GM23338 (cell line): ENCODE measurements at regions not wholly inside any gene's neighbourhood (a gene's known extent, or its start where the extent isn't known, plus 50 kb on each side); places are given as distances from the start of the nearest gene placed in this dataset.

Experiments used
- ATAC-seq: fragments of 200-7000 bp; cut with Tn5 transposase; 3 replicates; pipeline ENCODE4 v1.9.1; 2020
- DNase-seq: peaks from one replicate; pipeline ENCODE4 v3.0.0-alpha.2; 2015; ENCODE audit warnings: low spot score
- H2AFZ ChIP-seq: fragments of 200-600 bp; sonication (generic); 2 replicates; pipeline ENCODE4 v1.8.0; 2016; ENCODE audit warnings: antibody characterized with exemption, mild to moderate bottlenecking, moderate library complexity
- H3F3A ChIP-seq: fragments of 200-600 bp; sonication (generic); replicated peaks from 2 replicates; pipeline ENCODE4 v1.8.0; 2017; ENCODE audit warnings: antibody characterized with exemption, mixed run types, low read depth
- H3K27ac ChIP-seq: fragments of 200-600 bp; sonication (generic); 2 replicates; pipeline ENCODE4 v1.6.1; 2016; ENCODE audit warnings: low read depth
- H3K27me3 ChIP-seq: fragments of 200-600 bp; sonication (generic); 2 replicates; pipeline ENCODE4 v1.8.0; 2016; ENCODE audit warnings: mild to moderate bottlenecking, mixed run types, moderate library complexity; ENCODE audit not compliant: insufficient read depth
- H3K36me3 ChIP-seq: fragments of 200-600 bp; sonication (generic); 2 replicates; pipeline ENCODE4 v1.8.0; 2016; ENCODE audit warnings: mild to moderate bottlenecking; ENCODE audit not compliant: insufficient read depth
- H3K4me1 ChIP-seq: fragments of 200-600 bp; sonication (generic); 2 replicates; pipeline ENCODE4 v1.8.0; 2016; ENCODE audit warnings: mild to moderate bottlenecking, moderate library complexity; ENCODE audit not compliant: insufficient read depth
- H3K4me2 ChIP-seq: fragments of 200-600 bp; sonication (generic); 2 replicates; pipeline ENCODE4 v1.7.1; 2017; ENCODE audit warnings: mixed run types
- H3K4me3 ChIP-seq: fragments of 200-600 bp; sonication (generic); 2 replicates; pipeline ENCODE4 v1.6.1; 2016; ENCODE audit warnings: mixed run types
- H3K79me2 ChIP-seq: fragments of 200-600 bp; sonication (generic); replicated peaks from 2 replicates; pipeline ENCODE4 v1.8.0; 2017; ENCODE audit warnings: mild to moderate bottlenecking; ENCODE audit not compliant: insufficient read depth
- H3K9me2 ChIP-seq: fragments of 200-600 bp; sonication (generic); 2 replicates; pipeline ENCODE4 v1.8.0; 2017; ENCODE audit not compliant: insufficient read depth
- H4K20me1 ChIP-seq: fragments of 200-600 bp; sonication (generic); replicated peaks from 2 replicates; pipeline ENCODE4 v1.8.0; 2017; ENCODE audit warnings: mild to moderate bottlenecking; ENCODE audit not compliant: insufficient read depth
- H3K27ac Mint-ChIP-seq: 2 replicates; pipeline ENCODE4 v1.8.0; 2020; ENCODE audit warnings: inconsistent platforms, mild to moderate bottlenecking, moderate library complexity, mixed read lengths
- H3K27me3 Mint-ChIP-seq: 3 replicates; pipeline ENCODE4 v1.8.0; 2022; ENCODE audit warnings: low read depth, mild to moderate bottlenecking, moderate library complexity, mixed read lengths, inconsistent platforms; ENCODE audit not compliant: insufficient read depth, poor library complexity
- H3K36me3 Mint-ChIP-seq: 3 replicates; pipeline ENCODE4 v1.8.0; 2021; ENCODE audit warnings: low read depth, mild to moderate bottlenecking, inconsistent platforms, moderate library complexity, mixed read lengths
- H3K4me1 Mint-ChIP-seq: 3 replicates; pipeline ENCODE4 v1.8.0; 2020; ENCODE audit warnings: mild to moderate bottlenecking, inconsistent platforms, mixed read lengths
- H3K4me3 Mint-ChIP-seq: 3 replicates; pipeline ENCODE4 v1.8.0; 2021; ENCODE audit warnings: moderate library complexity, mild to moderate bottlenecking, inconsistent platforms, mixed read lengths
- H3K9me3 Mint-ChIP-seq: 3 replicates; pipeline ENCODE4 v1.8.0; 2020; ENCODE audit warnings: moderate library complexity, mild to moderate bottlenecking, inconsistent platforms, mixed read lengths
- CREB1 ChIP-seq: fragments of 250-450 bp; sonication (Bioruptor Pico); IDR thresholded peaks from 2 replicates; pipeline ENCODE4 v1.5.0; 2020; ENCODE audit warnings: low read depth, mild to moderate bottlenecking, moderate library complexity
- ETS1 ChIP-seq: IDR thresholded peaks from 2 replicates; pipeline ENCODE4 v1.6.1; 2016; ENCODE audit warnings: antibody characterized with exemption
- EZH2 ChIP-seq: fragments of 200-600 bp; sonication (generic); IDR thresholded peaks from one replicate; pipeline ENCODE4 v1.8.0; 2017; ENCODE audit warnings: antibody characterized with exemption, mild to moderate bottlenecking, low read depth; ENCODE audit not compliant: unreplicated experiment
- EZH2phosphoT487 ChIP-seq: fragments of 200-600 bp; sonication (generic); IDR thresholded peaks from one replicate; pipeline ENCODE4 v1.8.1; 2018; ENCODE audit warnings: antibody characterized with exemption; ENCODE audit not compliant: unreplicated experiment
- POLR2AphosphoS5 ChIP-seq: IDR thresholded peaks from 2 replicates; pipeline ENCODE4 v1.6.1; 2016; ENCODE audit warnings: antibody characterized with exemption, low read depth
- STAT1 ChIP-seq: IDR thresholded peaks from one replicate; pipeline ENCODE4 v1.6.1; 2016; ENCODE audit warnings: antibody characterized with exemption; ENCODE audit not compliant: unreplicated experiment
- ZNF114 ChIP-seq: fragments of 250-450 bp; sonication (Bioruptor Pico); IDR thresholded peaks from 2 replicates; pipeline ENCODE4 v1.5.0; 2020; ENCODE audit warnings: mild to moderate bottlenecking, moderate library complexity
- TF ChIP-seq, protein P1 (sequence below): fragments of 250-450 bp; sonication (Bioruptor Pico); IDR thresholded peaks from 2 replicates; pipeline ENCODE4 v1.5.0; 2020; ENCODE audit warnings: mild to moderate bottlenecking, moderate library complexity

DNA sequence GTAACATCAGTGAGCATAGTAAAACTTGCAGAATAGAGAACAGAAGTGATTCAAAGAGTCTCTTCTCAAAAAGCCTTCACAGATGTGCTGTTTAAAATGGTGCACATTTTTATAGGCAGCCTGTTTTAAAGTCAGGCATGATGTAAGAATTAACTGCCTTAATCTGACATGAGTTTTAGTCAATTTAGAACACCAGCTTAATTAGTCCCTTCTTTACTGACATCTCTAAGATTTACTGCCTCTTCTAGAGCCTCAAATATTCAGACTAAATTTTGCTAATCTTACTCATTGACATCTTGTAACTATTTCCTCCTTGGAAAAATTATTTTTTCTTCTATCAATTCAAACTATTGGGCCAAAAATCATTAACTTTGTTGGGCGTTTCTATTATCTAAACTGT, 782.5 kb downstream of the C12orf50 start (continued):
- TF ChIP-seq, protein P1, sequence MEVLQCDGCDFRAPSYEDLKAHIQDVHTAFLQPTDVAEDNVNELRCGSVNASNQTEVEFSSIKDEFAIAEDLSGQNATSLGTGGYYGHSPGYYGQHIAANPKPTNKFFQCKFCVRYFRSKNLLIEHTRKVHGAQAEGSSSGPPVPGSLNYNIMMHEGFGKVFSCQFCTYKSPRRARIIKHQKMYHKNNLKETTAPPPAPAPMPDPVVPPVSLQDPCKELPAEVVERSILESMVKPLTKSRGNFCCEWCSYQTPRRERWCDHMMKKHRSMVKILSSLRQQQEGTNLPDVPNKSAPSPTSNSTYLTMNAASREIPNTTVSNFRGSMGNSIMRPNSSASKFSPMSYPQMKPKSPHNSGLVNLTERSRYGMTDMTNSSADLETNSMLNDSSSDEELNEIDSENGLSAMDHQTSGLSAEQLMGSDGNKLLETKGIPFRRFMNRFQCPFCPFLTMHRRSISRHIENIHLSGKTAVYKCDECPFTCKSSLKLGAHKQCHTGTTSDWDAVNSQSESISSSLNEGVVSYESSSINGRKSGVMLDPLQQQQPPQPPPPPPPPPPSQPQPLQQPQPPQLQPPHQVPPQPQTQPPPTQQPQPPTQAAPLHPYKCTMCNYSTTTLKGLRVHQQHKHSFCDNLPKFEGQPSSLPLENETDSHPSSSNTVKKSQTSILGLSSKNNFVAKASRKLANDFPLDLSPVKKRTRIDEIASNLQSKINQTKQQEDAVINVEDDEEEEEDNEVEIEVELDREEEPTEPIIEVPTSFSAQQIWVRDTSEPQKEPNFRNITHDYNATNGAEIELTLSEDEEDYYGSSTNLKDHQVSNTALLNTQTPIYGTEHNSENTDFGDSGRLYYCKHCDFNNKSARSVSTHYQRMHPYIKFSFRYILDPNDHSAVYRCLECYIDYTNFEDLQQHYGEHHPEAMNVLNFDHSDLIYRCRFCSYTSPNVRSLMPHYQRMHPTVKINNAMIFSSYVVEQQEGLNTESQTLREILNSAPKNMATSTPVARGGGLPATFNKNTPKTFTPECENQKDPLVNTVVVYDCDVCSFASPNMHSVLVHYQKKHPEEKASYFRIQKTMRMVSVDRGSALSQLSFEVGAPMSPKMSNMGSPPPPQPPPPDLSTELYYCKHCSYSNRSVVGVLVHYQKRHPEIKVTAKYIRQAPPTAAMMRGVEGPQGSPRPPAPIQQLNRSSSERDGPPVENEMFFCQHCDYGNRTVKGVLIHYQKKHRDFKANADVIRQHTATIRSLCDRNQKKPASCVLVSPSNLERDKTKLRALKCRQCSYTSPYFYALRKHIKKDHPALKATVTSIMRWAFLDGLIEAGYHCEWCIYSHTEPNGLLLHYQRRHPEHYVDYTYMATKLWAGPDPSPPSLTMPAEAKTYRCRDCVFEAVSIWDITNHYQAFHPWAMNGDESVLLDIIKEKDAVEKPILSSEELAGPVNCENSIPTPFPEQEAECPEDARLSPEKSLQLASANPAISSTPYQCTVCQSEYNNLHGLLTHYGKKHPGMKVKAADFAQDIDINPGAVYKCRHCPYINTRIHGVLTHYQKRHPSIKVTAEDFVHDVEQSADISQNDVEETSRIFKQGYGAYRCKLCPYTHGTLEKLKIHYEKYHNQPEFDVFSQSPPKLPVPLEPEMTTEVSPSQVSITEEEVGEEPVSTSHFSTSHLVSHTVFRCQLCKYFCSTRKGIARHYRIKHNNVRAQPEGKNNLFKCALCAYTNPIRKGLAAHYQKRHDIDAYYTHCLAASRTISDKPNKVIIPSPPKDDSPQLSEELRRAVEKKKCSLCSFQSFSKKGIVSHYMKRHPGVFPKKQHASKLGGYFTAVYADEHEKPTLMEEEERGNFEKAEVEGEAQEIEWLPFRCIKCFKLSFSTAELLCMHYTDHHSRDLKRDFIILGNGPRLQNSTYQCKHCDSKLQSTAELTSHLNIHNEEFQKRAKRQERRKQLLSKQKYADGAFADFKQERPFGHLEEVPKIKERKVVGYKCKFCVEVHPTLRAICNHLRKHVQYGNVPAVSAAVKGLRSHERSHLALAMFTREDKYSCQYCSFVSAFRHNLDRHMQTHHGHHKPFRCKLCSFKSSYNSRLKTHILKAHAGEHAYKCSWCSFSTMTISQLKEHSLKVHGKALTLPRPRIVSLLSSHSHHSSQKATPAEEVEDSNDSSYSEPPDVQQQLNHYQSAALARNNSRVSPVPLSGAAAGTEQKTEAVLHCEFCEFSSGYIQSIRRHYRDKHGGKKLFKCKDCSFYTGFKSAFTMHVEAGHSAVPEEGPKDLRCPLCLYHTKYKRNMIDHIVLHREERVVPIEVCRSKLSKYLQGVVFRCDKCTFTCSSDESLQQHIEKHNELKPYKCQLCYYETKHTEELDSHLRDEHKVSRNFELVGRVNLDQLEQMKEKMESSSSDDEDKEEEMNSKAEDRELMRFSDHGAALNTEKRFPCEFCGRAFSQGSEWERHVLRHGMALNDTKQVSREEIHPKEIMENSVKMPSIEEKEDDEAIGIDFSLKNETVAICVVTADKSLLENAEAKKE (CRISPR knock-in tag), result no peak
- TF ChIP-seq EZH2phosphoT487 (no peak), ZNF114 (CRISPR knock-in tag) (no peak)

DNA sequence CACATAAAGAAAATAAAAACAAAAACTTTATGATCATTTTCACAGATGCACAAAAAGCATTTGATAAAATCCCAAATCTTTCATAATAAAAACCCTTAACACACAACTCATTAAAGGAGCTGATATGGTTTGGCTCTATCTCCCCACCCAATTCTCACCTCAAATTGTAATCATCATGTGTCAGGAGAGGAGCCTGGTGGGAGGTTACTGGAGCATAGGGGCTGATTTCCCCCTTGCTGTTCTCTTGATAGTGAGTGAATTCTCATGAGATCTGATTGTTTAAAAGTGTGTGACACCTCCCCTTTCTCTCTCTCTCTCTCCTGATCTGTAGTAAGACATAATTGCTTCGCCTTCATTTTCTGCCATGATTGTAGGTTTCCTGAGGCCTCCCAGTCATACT, 790.7 kb downstream of the C12orf50 start:
- H3K9me2 ChIP-seq, result peaks cover 8% of the 10 kb centered on the region
- no peaks in the 10 kb centered on the region for H3K27me3 Mint-ChIP-seq
- TF ChIP-seq POLR2AphosphoS5 (no peak), ETS1 (no peak), ZNF114 (CRISPR knock-in tag) (no peak), EZH2phosphoT487 (no peak), EZH2 (no peak), CREB1 (CRISPR knock-in tag) (no peak), STAT1 (no peak)
- TF ChIP-seq, protein P1 (CRISPR knock-in tag), result no peak

More for the DNA sequence above, 790.7 kb downstream of the C12orf50 start:
- H3K27me3 ChIP-seq, result no peaks in the 10 kb centered on the region
- no peaks in the 10 kb centered on the region for H3F3A ChIP-seq
- ATAC-seq, result no peak
- Mint-ChIP-seq H3K36me3 (no peaks in the 10 kb centered on the region), H3K9me3 (no peaks in the 10 kb centered on the region; the same call in 1 of the 3 replicates), H3K4me1 (no peaks in the 10 kb centered on the region), H3K27ac (no peak overlapping the region), H3K4me3 (no peak overlapping the region)
- H3K79me2 ChIP-seq, result no peaks in the 10 kb centered on the region
- no peaks in the 10 kb centered on the region for H3K4me1 ChIP-seq
- no peak for DNase-seq
- no peaks in the 10 kb centered on the region for H3K36me3 ChIP-seq
- no peak overlapping the region for H3K4me2 ChIP-seq
- H3K4me3 ChIP-seq, result no peak overlapping the region
- H4K20me1 ChIP-seq, result no peaks in the 10 kb centered on the region
- H3K27ac ChIP-seq, result no peak overlapping the region
- no peak overlapping the region for H2AFZ ChIP-seq
